ENCODE measurements at regions not wholly inside any gene's neighbourhood (a gene's known extent, or its start where the extent isn't known, plus 50 kb on each side); places are given as distances from the start of the nearest gene placed in this dataset.

DNA sequence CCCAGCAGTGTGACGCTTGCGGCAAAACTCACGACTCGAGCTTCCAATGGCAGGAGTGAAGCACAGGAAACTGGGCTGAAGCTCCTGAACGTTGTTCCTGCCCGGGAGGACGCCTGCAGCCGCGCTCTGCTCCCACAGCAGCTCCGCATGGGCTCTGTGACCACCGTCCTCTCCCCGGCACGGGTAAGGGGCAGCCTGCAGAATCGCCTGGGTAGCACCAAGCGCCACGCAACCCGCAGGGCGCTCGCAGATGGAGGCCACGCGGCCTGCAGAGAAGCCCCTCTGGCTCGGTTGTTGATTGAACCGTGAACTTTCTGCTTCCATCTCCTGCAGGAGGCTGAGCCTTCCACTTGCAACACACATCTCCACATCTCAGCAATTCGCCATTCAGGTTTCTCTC, 63.3 kb upstream of the ZNF236 start (continued):
- no peak for TF ChIP-seq MAX (IDR thresholded peaks at IDR 0.05)

- no peak overlapping the region for H3K23ac ChIP-seq (ENCODE audit: insufficient read length)
- no peaks in the 10 kb centered on the region for H3K4me1 ChIP-seq (replicated peaks in 1 of 4; ENCODE audit: control insufficient read depth in 3 of 4, insufficient read depth in 4 of 4, low read length in 3 of 4)
- H3K4me3 ChIP-seq (ENCODE audit: extremely low read depth in 1 of 4, insufficient read depth in 2 of 4, low read depth in 3 of 4, low read length in 4 of 4) = no peak overlapping the region
- H2BK20ac ChIP-seq (ENCODE audit: low read length) = no peak overlapping the region
- no peak overlapping the region for H3K14ac ChIP-seq (ENCODE audit: insufficient read length)
- no peak overlapping the region for H4K5ac ChIP-seq (ENCODE audit: insufficient read length, low read depth, low read length)
- H4K20me1 ChIP-seq (replicated peaks in 1 of 2; ENCODE audit: control insufficient read depth in 1 of 2, insufficient read depth in 2 of 2, low read length in 2 of 2) = no peaks in the 10 kb centered on the region
- H2AFZ ChIP-seq (ENCODE audit: low read length) = no peak overlapping the region
- H3K4ac ChIP-seq (replicated peaks; ENCODE audit: insufficient read length, low read depth, low read length) = no peak overlapping the region
- H2AK5ac ChIP-seq (ENCODE audit: low read depth, low read length) = no peak overlapping the region
- WGBS, 2 experiments (ENCODE audit: extremely low coverage in 1 of 2, insufficient coverage in 1 of 2, insufficient read length in 1 of 2, insufficient replicate concordance in 2 of 2, low coverage in 1 of 2, low lambda C conversion rate in 2 of 2, missing lambda C conversion rate in 1 of 2) = 92% methylated on average over 15 of the region's 15 CpGs; no CpG with 5 or more reads in 1 of the 2 experiments
- no peaks in the 10 kb centered on the region for H3K23me2 ChIP-seq (ENCODE audit: low read depth, low read length)
- no peak overlapping the region for H4K8ac ChIP-seq (ENCODE audit: extremely low read depth, insufficient read depth, low read length)
- FAIRE-seq (no peak), DNase-seq (ENCODE audit: low read depth in 1 of 2, low spot score in 2 of 2) (no peak)
- H2BK15ac ChIP-seq (ENCODE audit: low read length) = no peak overlapping the region
- no peaks in the 10 kb centered on the region for H3K79me1 ChIP-seq (ENCODE audit: low read depth, low read length)
- no peak overlapping the region for H2BK12ac ChIP-seq (ENCODE audit: low read depth, low read length)
- H3K36me3 ChIP-seq (ENCODE audit: control insufficient read depth in 2 of 4, insufficient read depth in 4 of 4, low read length in 3 of 4) = no peaks in the 10 kb centered on the region
- H3K79me2 ChIP-seq (ENCODE audit: control insufficient read depth in 1 of 2, insufficient read depth in 2 of 2, low read length in 2 of 2) = no peaks in the 10 kb centered on the region
- H3K27ac ChIP-seq (ENCODE audit: low read depth, low read length) = no peak overlapping the region
- no peak overlapping the region for H3K56ac ChIP-seq (replicated peaks; ENCODE audit: insufficient read length, low read depth, low read length)
- H2BK5ac ChIP-seq (ENCODE audit: low read depth, low read length) = no peak overlapping the region
- H2BK120ac ChIP-seq (replicated peaks; ENCODE audit: low read depth, low read length) = no peak overlapping the region
- H3K18ac ChIP-seq (ENCODE audit: extremely low read depth, low read length) = no peak overlapping the region
- no peak overlapping the region for H3K9ac ChIP-seq (replicated peaks in 1 of 4; ENCODE audit: extremely low read depth in 1 of 4, low read depth in 3 of 4, low read length in 3 of 4)
- ChIA-PET CTCF (ENCODE audit: partially characterized antibody) (no interaction called here), POLR2A (ENCODE audit: partially characterized antibody) (no interaction called here)
- H3K27me3 ChIP-seq (replicated peaks in 1 of 4; ENCODE audit: control insufficient read depth in 3 of 4, extremely low read depth in 1 of 4, insufficient read depth in 3 of 4, low read length in 3 of 4) = no peaks in the 10 kb centered on the region
- H3K9me3 ChIP-seq (ENCODE audit: insufficient read depth in 2 of 2, low read depth in 1 of 2, low read length in 1 of 2) = no peaks in the 10 kb centered on the region; a peak in 2 of 4 replicates
- no peak overlapping the region for H3K4me2 ChIP-seq (ENCODE audit: insufficient read depth in 1 of 2, low read depth in 2 of 2, low read length in 2 of 2)
- H4K91ac ChIP-seq (replicated peaks; ENCODE audit: insufficient read length, low read length) = no peak overlapping the region
- TF ChIP-seq ZNF274 (IDR thresholded peaks at IDR 0.05; ENCODE audit: borderline replicate concordance, extremely low read depth, low read length) = no peak
- TF ChIP-seq POU5F1 (IDR thresholded peaks at IDR 0.05; ENCODE audit: low read depth, low read length) = no peak
- no peak for TF ChIP-seq MAX (IDR thresholded peaks at IDR 0.05)
- no peak for TF ChIP-seq SUZ12 (IDR thresholded peaks at IDR 0.05; ENCODE audit: low read length)
- no peak for TF ChIP-seq RNF2 (IDR thresholded peaks at IDR 0.05; ENCODE audit: borderline replicate concordance, low read depth, low read length, missing control alignments, poor library complexity, severe bottlenecking)
- TF ChIP-seq SIX5 (IDR thresholded peaks at IDR 0.05; ENCODE audit: low read depth, low read length) = no peak
- TF ChIP-seq CBX5 (IDR thresholded peaks at IDR 0.05; ENCODE audit: low read depth, low read length) = no peak
- TF ChIP-seq KDM5A (IDR thresholded peaks at IDR 0.05; ENCODE audit: low read length) = no peak
- no peak for TF ChIP-seq ASH2L (IDR thresholded peaks at IDR 0.05; ENCODE audit: low read length)
- no peak for TF ChIP-seq SP2 (IDR thresholded peaks at IDR 0.05; ENCODE audit: low read length)
- no peak for TF ChIP-seq PHF8 (conservative IDR thresholded peaks at IDR 0.05; ENCODE audit: low read depth, low read length)
- TF ChIP-seq KDM4A (IDR thresholded peaks at IDR 0.05; ENCODE audit: low read depth, low read length, severe bottlenecking) = no peak
- TF ChIP-seq BCL11A (IDR thresholded peaks at IDR 0.05; ENCODE audit: low read depth in 2 of 2, low read length in 2 of 2) = no peak
These were observed 64.4 kb upstream of the ZNF236 start for GRCh38 chr18:76757925-76758324.

All from H1 (cell line).